NCI-H82 (cell line): ENCODE measurements at regions not wholly inside any gene's neighbourhood (a gene's known extent, or its start where the extent isn't known, plus 50 kb on each side); places are given as distances from the start of the nearest gene placed in this dataset.
A peak's percentile ranks its signal among the peaks of the same experiment; 100 is the strongest.

Experiments used
- DNase-seq: peaks from one replicate; lab custom pipeline; 2025; lab: John Stamatoyannopoulos, UW

DNA sequence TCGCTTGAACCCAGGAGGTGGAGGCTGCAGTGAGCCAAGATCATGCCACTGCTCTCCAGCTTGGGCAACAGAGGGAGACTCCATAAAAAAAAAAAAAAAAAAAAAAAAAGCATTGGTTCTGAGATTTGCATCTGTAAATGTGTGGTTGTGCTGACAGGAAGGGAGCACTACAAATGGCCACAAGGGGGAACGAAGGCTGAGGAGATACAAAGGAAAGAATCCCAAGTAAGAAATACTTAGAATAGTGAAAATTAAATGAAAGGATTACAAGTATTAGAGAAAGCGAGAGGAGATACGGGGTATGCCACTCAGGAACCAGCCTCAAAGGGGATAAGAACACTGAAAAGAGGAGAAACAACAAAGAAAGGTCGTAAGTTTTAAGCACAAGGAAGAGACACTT is 284.9 kb downstream of the KLF12 start:
- peak; percentile 60 for DNase-seq

- no peak for DNase-seq
Measured at GRCh38 chr13:73844986-73845385, 289.2 kb downstream of the KLF12 start.

- DNase-seq: no peak
Measured at GRCh38 chr13:73842626-73843025, 291.6 kb downstream of the KLF12 start.

DNA sequence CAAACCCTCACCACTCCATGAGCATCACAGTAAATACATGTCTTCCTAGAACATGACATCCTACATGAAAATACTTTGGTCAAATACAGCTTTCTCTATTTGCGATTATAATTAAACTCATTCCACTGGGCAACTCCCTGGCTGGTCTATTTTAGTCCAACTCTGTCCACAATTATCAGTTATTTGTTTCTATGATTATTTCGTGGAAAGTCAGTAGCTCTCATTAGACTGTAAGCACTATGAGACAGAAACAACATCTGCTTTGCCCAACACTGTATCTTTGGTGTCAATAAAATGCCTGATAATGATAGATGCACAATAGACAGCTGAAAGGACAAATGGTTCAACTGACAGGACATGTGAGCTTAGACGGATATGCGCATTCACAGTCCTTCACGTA is 292.0 kb downstream of the KLF12 start:
- DNase-seq: no peak

DNA sequence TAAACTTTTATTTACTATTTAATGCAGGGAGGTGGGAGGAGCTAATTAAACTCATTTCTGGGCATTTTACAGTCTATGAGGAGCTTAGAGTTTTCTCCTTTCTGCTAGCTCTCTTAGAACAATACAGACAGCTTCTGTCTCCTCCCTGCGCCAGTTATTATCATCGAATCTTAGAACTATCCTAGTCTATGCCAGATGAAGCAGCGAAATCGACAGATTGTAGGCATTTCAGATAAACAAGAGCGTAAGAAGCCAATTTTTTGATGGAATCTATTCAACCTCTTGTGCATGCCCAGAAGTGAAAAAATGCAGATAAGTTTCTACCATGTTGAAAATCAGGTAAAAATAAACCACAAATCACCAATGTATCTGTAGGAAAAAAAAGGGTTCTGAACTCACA is 297.1 kb downstream of the KLF12 start:
- no peak for DNase-seq

GRCh38 chr13:73835138-73835721 is 299.0 kb downstream of the KLF12 start:
- peak; percentile 78 for DNase-seq

DNA sequence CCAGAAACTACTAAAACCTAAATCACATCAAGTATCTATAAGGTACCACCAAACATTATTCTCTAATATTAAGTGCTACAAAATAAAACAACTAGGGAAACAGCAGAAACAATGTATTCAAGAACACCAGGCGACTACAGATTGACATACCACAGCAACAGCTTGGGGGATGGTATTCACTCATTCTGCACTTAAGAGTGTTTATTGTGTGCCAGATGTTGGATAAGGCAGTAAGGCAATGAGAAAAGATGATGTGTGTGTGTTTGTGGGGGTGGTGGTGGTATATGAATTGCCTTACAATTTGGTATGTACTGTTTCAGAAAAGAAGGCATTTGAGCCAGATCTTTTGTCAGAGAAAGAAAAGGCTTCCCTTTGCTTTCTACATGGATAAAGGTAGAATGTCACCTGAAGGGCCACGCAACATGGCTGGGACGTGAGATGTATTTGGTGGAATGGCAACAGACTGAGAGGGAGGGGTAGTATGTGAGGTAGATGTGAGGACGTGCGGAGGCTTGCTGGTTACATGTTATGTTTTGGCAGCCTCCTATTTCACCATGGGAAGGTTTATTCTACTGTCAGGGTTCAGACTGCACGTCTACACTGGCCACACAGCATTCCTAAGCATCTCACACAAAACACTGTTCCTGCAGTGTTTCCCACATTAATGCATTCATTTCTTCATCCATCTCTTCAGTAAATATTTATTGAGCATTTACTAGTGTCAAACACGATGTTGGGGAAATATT is 300.7 kb downstream of the KLF12 start:
- peak; percentile 35 for DNase-seq

GRCh38 chr13:73832825-73833224 is 301.4 kb downstream of the KLF12 start:
- DNase-seq: no peak

GRCh38 chr13:73832128-73832588 is 302.0 kb downstream of the KLF12 start:
- DNase-seq: no peak

DNA sequence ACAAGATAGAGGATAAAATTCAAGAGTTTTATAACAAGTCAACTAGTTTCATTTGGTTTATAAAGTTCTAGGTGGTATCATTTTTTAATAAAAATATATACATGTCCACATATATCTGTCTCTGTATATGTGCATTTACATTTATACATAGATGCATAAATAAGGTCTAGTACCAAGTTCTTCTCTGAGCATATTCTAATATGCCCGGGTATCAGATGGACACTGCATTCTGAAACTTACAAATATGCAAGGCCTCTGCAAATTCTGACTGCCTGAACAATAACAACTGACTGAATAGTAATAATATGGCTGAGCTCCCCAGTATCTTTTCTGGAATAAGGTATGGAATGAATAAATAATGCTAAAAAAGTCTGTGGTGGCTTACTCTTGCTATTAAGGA is 304.8 kb downstream of the KLF12 start:
- no peak for DNase-seq

DNA sequence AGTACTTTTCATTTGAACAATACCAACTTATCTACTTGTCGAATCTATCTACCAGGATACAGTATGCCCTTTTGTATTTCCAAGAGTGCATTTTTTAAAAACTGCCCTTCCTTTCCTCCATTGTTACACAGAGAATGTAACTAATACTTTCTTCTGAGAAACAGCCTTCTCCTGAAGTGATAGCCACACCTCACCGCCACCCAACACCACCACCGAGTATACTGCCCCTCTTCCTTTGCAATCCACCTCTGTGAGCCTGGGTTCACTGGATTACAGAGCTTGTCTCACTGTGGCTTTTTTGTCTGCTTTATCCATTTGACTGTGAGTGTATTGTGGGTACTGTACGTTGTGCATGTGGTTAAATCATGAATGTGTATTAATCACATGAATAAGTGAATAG is 305.4 kb downstream of the KLF12 start:
- no peak for DNase-seq

GRCh38 chr13:73827434-73827833 is 306.8 kb downstream of the KLF12 start:
- DNase-seq: no peak

DNA sequence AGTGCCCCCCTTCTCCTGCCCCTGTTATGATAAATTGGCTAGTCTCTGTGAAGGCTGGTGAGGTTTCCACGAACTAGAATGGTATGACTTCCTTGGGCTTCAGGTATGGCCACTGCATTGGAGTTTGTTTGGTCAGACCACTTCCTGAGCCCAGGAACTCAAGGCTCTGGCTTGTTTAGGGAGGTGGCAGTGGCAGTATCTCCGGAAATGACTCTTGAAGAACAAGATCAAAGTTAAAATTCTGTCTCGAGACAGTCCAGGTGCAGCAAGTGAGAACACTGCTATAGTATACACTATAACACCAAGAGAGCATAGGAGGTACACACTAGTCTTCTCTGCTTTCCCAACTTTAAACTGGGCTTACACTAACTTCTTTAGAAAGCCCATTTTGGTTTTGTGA is 309.1 kb downstream of the KLF12 start:
- no peak for DNase-seq

DNA sequence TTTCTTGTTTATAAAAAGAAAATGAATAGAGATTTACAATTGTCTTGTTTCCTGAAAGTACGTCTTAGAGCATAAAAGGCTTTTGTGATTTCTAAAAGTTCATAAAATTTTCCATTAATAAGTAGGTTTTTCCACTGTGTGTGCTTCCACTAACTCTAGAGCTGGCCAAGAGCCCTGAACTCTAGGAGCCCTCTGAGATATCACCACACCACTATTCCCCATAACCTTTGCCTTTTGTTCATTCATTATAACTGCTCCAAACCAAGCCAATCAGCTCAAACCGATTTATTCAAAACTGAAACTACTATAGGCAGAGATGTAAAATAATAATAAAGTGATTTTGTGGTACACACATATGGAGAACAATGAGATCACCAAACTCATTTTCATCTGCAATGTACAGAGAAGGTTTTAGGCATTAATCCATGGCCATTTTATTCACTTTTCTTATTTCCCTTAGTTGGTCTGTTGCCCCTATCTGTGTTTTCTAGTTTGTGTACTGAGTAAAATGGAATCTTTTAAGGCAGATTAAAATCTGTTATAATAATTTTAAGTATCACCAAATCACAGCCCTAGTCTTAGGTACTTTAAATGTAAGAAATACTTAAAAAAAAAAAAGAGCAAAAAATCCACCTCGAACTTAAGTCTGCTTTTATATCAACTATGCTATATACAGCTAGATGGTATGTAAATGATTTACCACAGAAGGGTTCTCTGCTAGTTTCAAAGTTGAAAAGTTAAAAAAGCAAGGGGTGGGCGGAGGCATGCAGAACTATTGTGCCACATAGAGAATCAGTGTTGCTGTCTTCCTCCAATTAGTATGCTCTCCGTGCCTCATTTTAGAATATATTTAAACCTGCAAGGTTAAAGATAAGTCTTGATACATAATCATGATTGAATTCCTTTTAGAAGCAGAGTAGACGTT is 311.3 kb downstream of the KLF12 start:
- DNase-seq: no peak

DNA sequence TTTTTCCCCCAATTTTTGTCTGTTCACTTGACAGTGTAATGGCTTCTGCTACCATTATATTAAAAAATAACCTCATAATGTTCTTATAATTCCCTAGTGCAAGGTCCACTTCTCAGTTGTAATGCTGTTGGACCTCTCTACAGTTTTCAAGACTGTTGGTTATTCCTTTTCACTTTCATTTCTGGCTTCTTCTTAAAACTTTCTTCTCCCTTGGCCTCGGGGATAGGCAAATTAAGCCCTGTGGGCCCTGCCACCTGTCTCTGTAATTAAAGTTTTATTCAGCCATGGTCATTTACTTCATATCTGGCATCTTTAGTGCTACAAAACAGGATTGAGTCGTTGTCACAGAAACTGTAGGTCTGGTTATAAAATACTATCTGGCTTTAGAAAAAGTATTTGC is 313.5 kb downstream of the KLF12 start:
- DNase-seq: no peak

GRCh38 chr13:73820285-73820684 is 313.9 kb downstream of the KLF12 start:
- DNase-seq: no peak

GRCh38 chr13:73819711-73820110 is 314.5 kb downstream of the KLF12 start:
- no peak for DNase-seq

GRCh38 chr13:73816702-73817101 is 317.5 kb downstream of the KLF12 start:
- no peak for DNase-seq

- no peak for DNase-seq
Measured at GRCh38 chr13:73815796-73816195, 318.4 kb downstream of the KLF12 start.

- no peak for DNase-seq
Measured at GRCh38 chr13:73810647-73811046, 323.6 kb downstream of the KLF12 start.

GRCh38 chr13:73809561-73809960 is 324.6 kb downstream of the KLF12 start:
- no peak for DNase-seq

DNA sequence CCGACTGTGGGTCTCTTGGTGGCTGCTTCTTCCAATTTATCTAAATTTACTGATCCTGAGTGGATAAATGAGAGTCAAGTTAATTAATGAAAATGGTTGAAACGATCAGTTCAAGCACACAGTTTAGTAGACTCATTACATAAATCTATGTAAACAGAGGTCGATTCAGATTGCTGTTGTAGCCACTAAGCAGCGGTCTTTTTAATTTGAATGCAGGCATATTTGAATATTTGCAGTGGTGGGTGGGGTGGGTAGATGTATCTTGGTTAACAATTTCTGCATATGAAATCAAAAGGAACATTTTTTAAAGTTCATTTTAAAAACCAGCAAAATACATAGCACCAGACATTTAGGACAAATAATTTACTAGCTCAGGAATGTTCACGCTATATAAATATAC is 325.9 kb downstream of the KLF12 start:
- DNase-seq: no peak
